ENCODE measurements at regions not wholly inside any gene's neighbourhood (a gene's known extent, or its start where the extent isn't known, plus 50 kb on each side); places are given as distances from the start of the nearest gene placed in this dataset.

DNA sequence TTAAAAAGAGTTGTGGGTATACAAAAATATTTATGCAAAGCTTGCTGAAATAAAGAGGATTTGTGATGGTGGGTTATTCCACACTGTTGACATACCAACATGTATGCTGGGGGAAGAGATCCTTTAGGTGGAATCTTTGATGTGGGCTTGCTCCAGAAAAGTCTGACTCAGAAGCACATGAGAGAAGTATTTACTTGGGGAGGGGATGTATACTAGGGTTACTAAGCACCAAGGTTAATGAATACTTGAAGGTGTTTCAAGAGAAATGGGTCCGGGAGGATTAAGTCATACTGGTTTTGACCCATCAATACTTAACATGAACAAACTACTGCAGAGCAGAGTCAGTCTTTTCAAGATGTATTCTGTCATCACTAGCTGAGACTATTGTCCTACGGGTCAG is 316.4 kb upstream of the GRIN3A start:
- Histone ChIP-seq H3K4me3 (no peak overlapping the region), H3K27ac (no peak overlapping the region), H3K4me1 (no peaks in the 10 kb centered on the region), H3K36me3 (no peaks in the 10 kb centered on the region), H3K9me3 (no peaks in the 10 kb centered on the region), H3K27me3 (no peaks in the 10 kb centered on the region)
- intact Hi-C loops (cut with DNase I; ENCODE audit: low total_unique reads): no loop called here
- TF ChIP-seq, protein P1, sequence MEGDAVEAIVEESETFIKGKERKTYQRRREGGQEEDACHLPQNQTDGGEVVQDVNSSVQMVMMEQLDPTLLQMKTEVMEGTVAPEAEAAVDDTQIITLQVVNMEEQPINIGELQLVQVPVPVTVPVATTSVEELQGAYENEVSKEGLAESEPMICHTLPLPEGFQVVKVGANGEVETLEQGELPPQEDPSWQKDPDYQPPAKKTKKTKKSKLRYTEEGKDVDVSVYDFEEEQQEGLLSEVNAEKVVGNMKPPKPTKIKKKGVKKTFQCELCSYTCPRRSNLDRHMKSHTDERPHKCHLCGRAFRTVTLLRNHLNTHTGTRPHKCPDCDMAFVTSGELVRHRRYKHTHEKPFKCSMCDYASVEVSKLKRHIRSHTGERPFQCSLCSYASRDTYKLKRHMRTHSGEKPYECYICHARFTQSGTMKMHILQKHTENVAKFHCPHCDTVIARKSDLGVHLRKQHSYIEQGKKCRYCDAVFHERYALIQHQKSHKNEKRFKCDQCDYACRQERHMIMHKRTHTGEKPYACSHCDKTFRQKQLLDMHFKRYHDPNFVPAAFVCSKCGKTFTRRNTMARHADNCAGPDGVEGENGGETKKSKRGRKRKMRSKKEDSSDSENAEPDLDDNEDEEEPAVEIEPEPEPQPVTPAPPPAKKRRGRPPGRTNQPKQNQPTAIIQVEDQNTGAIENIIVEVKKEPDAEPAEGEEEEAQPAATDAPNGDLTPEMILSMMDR (IDR thresholded peaks at IDR 0.05): no peak
- TF ChIP-seq POLR2A (IDR thresholded peaks at IDR 0.05): no peak
- DNase-seq: no peak

DNA sequence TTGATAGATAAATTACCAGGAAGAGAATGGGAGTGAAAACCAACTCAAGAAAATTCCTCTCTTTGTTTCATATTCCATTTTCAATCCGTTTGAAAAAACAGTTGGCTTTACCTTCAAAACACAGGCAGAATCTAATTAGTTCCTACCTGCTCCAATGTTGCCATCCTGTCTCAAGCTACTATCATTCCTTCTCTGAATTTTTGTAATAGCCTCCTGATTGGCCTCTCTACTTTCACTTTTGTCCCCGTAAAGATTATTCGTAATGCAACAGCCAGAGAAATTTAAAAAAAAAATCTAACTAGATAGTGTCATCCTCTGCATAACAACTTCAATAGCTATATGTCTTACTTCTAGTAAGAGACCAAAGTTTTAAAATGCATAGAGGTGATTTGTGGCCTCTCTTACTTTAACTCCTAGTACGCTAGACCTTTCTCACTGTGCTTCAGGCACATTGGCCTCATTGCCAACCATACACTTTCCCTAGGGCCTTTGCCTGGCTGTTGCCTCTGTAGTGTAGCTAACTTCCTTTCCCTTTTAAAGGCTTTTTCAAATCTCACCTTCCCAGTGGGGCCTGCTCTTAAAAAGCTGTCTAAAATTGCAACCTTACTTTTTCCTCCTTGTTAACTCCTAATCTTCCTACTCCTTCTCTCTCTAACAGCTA is 311.3 kb upstream of the GRIN3A start:
- Histone ChIP-seq H3K36me3 (no peaks in the 10 kb centered on the region), H3K27me3 (no peaks in the 10 kb centered on the region), H3K4me3 (no peak overlapping the region), H3K9me3 (no peaks in the 10 kb centered on the region), H3K4me1 (no peaks in the 10 kb centered on the region), H3K27ac (no peak overlapping the region)
- intact Hi-C loops (cut with DNase I; ENCODE audit: low total_unique reads): no loop called here
- DNase-seq: no peak
- TF ChIP-seq POLR2A (IDR thresholded peaks at IDR 0.05): no peak
- TF ChIP-seq, protein P1 (IDR thresholded peaks at IDR 0.05): no peak

DNA sequence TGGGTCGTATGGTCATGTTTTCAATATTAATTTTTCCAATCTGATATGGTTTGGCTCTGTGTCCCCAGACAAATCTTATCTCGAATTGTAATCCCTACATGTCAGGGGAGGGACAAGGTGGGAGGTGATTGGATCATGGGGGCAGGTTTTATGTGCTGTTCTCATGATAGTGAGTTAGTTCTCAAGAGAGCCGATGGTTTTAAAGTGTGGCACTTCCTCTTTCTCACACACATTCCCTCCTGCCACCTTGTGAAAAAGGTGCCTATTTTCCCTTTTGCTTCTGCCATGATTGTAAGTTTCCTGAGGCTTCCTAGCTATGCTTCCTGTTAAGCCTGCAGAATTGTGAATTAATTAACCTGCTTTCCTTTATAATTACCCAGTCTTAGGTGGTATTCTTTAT is 309.1 kb upstream of the GRIN3A start:
- H3K4me1 ChIP-seq: no peaks in the 10 kb centered on the region
- peaks cover 0 to 2% of the 10 kb centered on the region in 2 donors for H3K27me3 ChIP-seq
- intact Hi-C loops (cut with DNase I; ENCODE audit: low total_unique reads): no loop called here
- TF ChIP-seq, protein P1 (IDR thresholded peaks at IDR 0.05): no peak
- no peak for TF ChIP-seq POLR2A (IDR thresholded peaks at IDR 0.05)
- DNase-seq: no peak
- H3K27ac ChIP-seq: no peak overlapping the region
- H3K9me3 ChIP-seq: no peaks in the 10 kb centered on the region
- H3K4me3 ChIP-seq: no peak overlapping the region
- no peaks in the 10 kb centered on the region for H3K36me3 ChIP-seq

DNA sequence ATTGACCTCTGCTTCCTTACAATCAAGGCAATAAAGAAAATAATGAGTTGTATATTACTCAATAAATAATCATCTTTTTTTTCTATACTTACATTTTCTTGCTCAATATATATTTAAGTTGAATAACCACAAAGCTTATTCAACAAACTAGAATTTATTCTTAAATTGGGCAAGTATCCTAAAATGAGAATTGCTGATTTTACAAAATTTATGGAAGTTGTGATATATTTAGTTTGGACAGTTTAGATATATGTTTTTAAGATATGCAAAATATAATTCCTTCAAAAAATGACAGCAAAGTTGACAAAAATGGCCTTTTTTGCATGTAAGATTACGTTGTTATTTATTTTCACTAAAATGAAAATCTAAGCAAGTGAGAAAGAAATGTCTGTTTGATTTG is 305.7 kb upstream of the GRIN3A start:
- DNase-seq: no peak
- TF ChIP-seq POLR2A (IDR thresholded peaks at IDR 0.05): no peak
- TF ChIP-seq, protein P1 (IDR thresholded peaks at IDR 0.05): no peak
- Histone ChIP-seq H3K27ac (no peak overlapping the region), H3K9me3 (no peaks in the 10 kb centered on the region), H3K27me3 (peaks cover 0 to 2% of the 10 kb centered on the region in 2 donors), H3K36me3 (no peaks in the 10 kb centered on the region), H3K4me3 (no peak overlapping the region), H3K4me1 (no peaks in the 10 kb centered on the region)
- intact Hi-C loops (cut with DNase I; ENCODE audit: low total_unique reads): no loop called here

DNA sequence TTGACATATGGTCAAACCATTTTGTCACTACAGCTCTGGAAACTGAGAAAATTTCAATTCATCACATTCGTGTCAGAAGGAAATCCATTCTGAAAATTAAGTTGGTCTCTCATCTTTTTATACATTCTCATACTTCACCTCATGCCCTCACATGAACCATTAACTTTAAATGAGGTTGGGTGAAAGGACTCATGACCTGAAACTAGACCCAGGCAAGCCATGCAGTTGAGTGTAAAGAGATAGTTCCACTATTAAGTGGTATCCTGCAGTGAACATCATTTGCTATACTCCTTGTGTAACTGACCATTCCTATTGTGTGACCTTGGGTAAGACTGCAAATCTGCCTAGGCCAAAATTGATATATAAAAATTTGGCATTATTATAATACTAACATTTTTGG is 299.6 kb upstream of the GRIN3A start:
- Histone ChIP-seq H3K36me3 (no peaks in the 10 kb centered on the region), H3K9me3 (no peaks in the 10 kb centered on the region), H3K4me1 (no peaks in the 10 kb centered on the region), H3K27me3 (no peaks in the 10 kb centered on the region), H3K27ac (no peak overlapping the region), H3K4me3 (no peak overlapping the region)
- intact Hi-C loops (cut with DNase I; ENCODE audit: low total_unique reads): no loop called here
- no peak for DNase-seq
- TF ChIP-seq, protein P1 (IDR thresholded peaks at IDR 0.05): no peak
- TF ChIP-seq POLR2A (IDR thresholded peaks at IDR 0.05): no peak

Measured in uterus (tissue), 3 donors.